Stomach (tissue), 8 donors: ENCODE measurements at regions not wholly inside any gene's neighbourhood (a gene's known extent, or its start where the extent isn't known, plus 50 kb on each side); places are given as distances from the start of the nearest gene placed in this dataset.

Experiments
- DNase-seq, 2 donors: peaks; one replicate each; pipeline versions ENCODE4 v3.0.0 to v3.0.0-alpha.2; 2013 to 2019
- H3K27ac ChIP-seq, 5 donors: fragments of 200-600 bp in 4 of 5; sonication (generic) in 4 of 5; one replicate each; pipeline ENCODE4 v1.5.1; 2013 to 2019; ENCODE audit warnings: mild to moderate bottlenecking in 1 of 5, moderate library complexity in 1 of 5
- H3K27me3 ChIP-seq, 3 donors: fragments of 200-600 bp; sonication (generic); one replicate each; pipeline ENCODE4 v1.5.1; 2017 to 2019; ENCODE audit warnings: mixed run types in 1 of 3
- H3K36me3 ChIP-seq, 4 donors: fragments of 200-600 bp; sonication (generic); 1 replicate in 3 of 4; 2 replicates in 1 of 4; pipeline ENCODE4 v1.5.1; 2016 to 2019
- H3K4me1 ChIP-seq, 4 donors: fragments of 200-600 bp; sonication (generic); one replicate each; pipeline ENCODE4 v1.5.1; 2016 to 2019
- H3K4me3 ChIP-seq, 4 donors: fragments of 200-600 bp; sonication (generic) in 3 of 4; one replicate each; pipeline ENCODE4 v1.5.1; 2016 to 2019; ENCODE audit warnings: mild to moderate bottlenecking in 1 of 4
- H3K9me3 ChIP-seq, 4 donors: fragments of 200-600 bp; sonication (generic); one replicate each; pipeline ENCODE4 v1.5.1; 2016 to 2019
- CTCF ChIP-seq, 7 experiments: fragments of 450-650 bp in 4 of 7; fragments of 200-600 bp in 3 of 7; sonication (generic) in 3 of 7; IDR thresholded peaks; one replicate each; pipeline ENCODE4 v1.5.1; 2016 to 2019; ENCODE audit warnings: antibody characterized with exemption in 7 of 7, control low read depth in 2 of 7, mild to moderate bottlenecking in 1 of 7
- EP300 ChIP-seq: sonication (generic); formaldehyde crosslinking; IDR thresholded peaks from one replicate; pipeline ENCODE4 v1.6.1; 2017; ENCODE audit warnings: antibody characterized with exemption
- POLR2A ChIP-seq, 4 donors: fragments of 450-650 bp; IDR thresholded peaks; one replicate each; pipeline ENCODE4 v1.6.1; 2016; ENCODE audit warnings: antibody characterized with exemption in 4 of 4, control low read depth in 2 of 4, mild to moderate bottlenecking in 1 of 4, moderate library complexity in 1 of 4
- POLR2AphosphoS5 ChIP-seq, 3 donors: sonication (generic); formaldehyde crosslinking; IDR thresholded peaks; one replicate each; pipeline ENCODE4 v1.6.1; 2016; ENCODE audit warnings: antibody characterized with exemption in 3 of 3
- WGBS, 5 donors: extraction: QIAGEN DNeasy Blood & Tissue Kit in 3 of 5; methylation state at CpG; one replicate each; pipeline versions ENCODE4 v1.1.5 to v1.1.7; 2013 to 2018; 5-methylcytosine and 5-hydroxymethylcytosine counted together
- intact Hi-C: fragments of 100-400 bp; cut with DNase I; formaldehyde crosslinking; loops from one replicate; pipeline ENCODE4 v1.15.1; 2023; ENCODE audit warnings: low total_unique reads
- donor health status: healthy with polysubstance abuse.
- donor health status: Bipolar disorder and iron deficiency.
- donor health status: healthy.

GRCh38 chr6:164570801-164571200 lies 738.6 kb downstream of the C6orf118 start:
- intact Hi-C loops = no loop called here
- Histone ChIP-seq H3K4me3 (no peak overlapping the region), H3K4me1 (no peaks in the 10 kb centered on the region), H3K27me3 (no peaks in the 10 kb centered on the region), H3K9me3 (peaks cover 0 to 8% (median 0%) of the 10 kb centered on the region in 4 donors), H3K27ac (no peak overlapping the region), H3K36me3 (no peaks in the 10 kb centered on the region)
- peak in 1 of 2 donors; percentile 4 for DNase-seq
- WGBS, 5 donors = 74 to 89% (median 83%) methylated on average over 6 of the region's 6 CpGs
- TF ChIP-seq POLR2AphosphoS5 (IDR thresholded peaks at IDR 0.05) (no peak), POLR2A (IDR thresholded peaks at IDR 0.05) (no peak), CTCF (IDR thresholded peaks at IDR 0.05) (no peak), EP300 (no peak)

GRCh38 chr6:164569509-164569908 lies 739.9 kb downstream of the C6orf118 start:
- Histone ChIP-seq H3K36me3 (no peaks in the 10 kb centered on the region), H3K9me3 (peaks cover 0 to 8% (median 0%) of the 10 kb centered on the region in 4 donors), H3K4me1 (no peaks in the 10 kb centered on the region), H3K27ac (no peak overlapping the region), H3K27me3 (no peaks in the 10 kb centered on the region), H3K4me3 (no peak overlapping the region)
- TF ChIP-seq POLR2A (IDR thresholded peaks at IDR 0.05) (no peak), POLR2AphosphoS5 (IDR thresholded peaks at IDR 0.05) (no peak), CTCF (IDR thresholded peaks at IDR 0.05) (no peak), EP300 (no peak)
- intact Hi-C loops = no loop called here
- 38 to 63% (median 50%) methylated on average over 1 of the region's 1 CpG for WGBS, 5 donors
- no peak for DNase-seq

GRCh38 chr6:164563924-164564323 lies 745.5 kb downstream of the C6orf118 start:
- 74 to 87% (median 80%) methylated on average over 2 of the region's 2 CpGs for WGBS, 5 donors
- TF ChIP-seq POLR2A (IDR thresholded peaks at IDR 0.05) (no peak), EP300 (no peak), CTCF (IDR thresholded peaks at IDR 0.05) (no peak)
- H3K4me1 ChIP-seq = no peaks in the 10 kb centered on the region
- no peaks in the 10 kb centered on the region for H3K27me3 ChIP-seq
- no peak overlapping the region for H3K4me3 ChIP-seq
- no peak overlapping the region for H3K27ac ChIP-seq
- peak in 1 of 2 donors; percentile 15 for DNase-seq
- intact Hi-C loops = no loop called here
- no peaks in the 10 kb centered on the region for H3K36me3 ChIP-seq
- peaks cover 4 to 24% (median 20%) of the 10 kb centered on the region in 4 donors for H3K9me3 ChIP-seq

GRCh38 chr6:164561656-164562055 lies 747.7 kb downstream of the C6orf118 start:
- Histone ChIP-seq H3K9me3 (peaks cover 4 to 24% (median 20%) of the 10 kb centered on the region in 4 donors), H3K4me1 (no peaks in the 10 kb centered on the region), H3K27me3 (no peaks in the 10 kb centered on the region), H3K36me3 (no peaks in the 10 kb centered on the region), H3K27ac (no peak overlapping the region), H3K4me3 (no peak overlapping the region)
- 81 to 86% (median 84%) methylated on average over 1 of the region's 1 CpG for WGBS, 5 donors
- DNase-seq = no peak
- intact Hi-C loops = no loop called here
- TF ChIP-seq CTCF (IDR thresholded peaks at IDR 0.05) = no peak
- no peak for TF ChIP-seq POLR2A (IDR thresholded peaks at IDR 0.05)
- TF ChIP-seq EP300 = no peak
- no peak for TF ChIP-seq POLR2AphosphoS5 (IDR thresholded peaks at IDR 0.05)
